Keratinocyte (primary cell): ENCODE measurements at regions not wholly inside any gene's neighbourhood (a gene's known extent, or its start where the extent isn't known, plus 50 kb on each side); places are given as distances from the start of the nearest gene placed in this dataset.

ENCODE experiments used
- CTCF ChIP-seq, 3 experiments: IDR thresholded peaks in 1 of 3; conservative IDR thresholded peaks in 1 of 3; optimal IDR thresholded peaks in 1 of 3; 2 replicates in 2 of 3; 3 replicates in 1 of 3; pipeline versions ENCODE3 to v1.5.1; 2011; ENCODE audit warnings: low read length in 3 of 3, mild to moderate bottlenecking in 3 of 3, moderate library complexity in 2 of 3, control low read depth in 1 of 3, inconsistent platforms in 1 of 3; ENCODE audit not compliant: insufficient read depth in 2 of 3; ENCODE audit errors: extremely low read depth in 1 of 3
- EZH2 ChIP-seq: IDR thresholded peaks from one replicate; pipeline ENCODE4 v1.6.1; 2012; ENCODE audit warnings: inconsistent platforms, mild to moderate bottlenecking, low read length, moderate library complexity

- TF ChIP-seq CTCF (optimal IDR thresholded peaks at IDR 0.05 in 1 of 3, IDR thresholded peaks at IDR 0.05 in 1 of 3, conservative IDR thresholded peaks at IDR 0.05 in 1 of 3; ENCODE audit: extremely low read depth in 1 of 3, insufficient read depth in 2 of 3, low read length in 3 of 3) (no peak), EZH2 (no peak)
Measured at GRCh38 chr15:88747631-88748030, 55.6 kb upstream of the ACAN start.
